HG03066 (cell line): ENCODE measurements at regions not wholly inside any gene's neighbourhood (a gene's known extent, or its start where the extent isn't known, plus 50 kb on each side); places are given as distances from the start of the nearest gene placed in this dataset.

Source experiments
- ATAC-seq: cut with Tn5 transposase; IDR thresholded peaks from one replicate; pipeline ENCODE4 v1.9.1; 2021; ENCODE audit warnings: low read depth; ENCODE audit not compliant: unreplicated experiment

DNA sequence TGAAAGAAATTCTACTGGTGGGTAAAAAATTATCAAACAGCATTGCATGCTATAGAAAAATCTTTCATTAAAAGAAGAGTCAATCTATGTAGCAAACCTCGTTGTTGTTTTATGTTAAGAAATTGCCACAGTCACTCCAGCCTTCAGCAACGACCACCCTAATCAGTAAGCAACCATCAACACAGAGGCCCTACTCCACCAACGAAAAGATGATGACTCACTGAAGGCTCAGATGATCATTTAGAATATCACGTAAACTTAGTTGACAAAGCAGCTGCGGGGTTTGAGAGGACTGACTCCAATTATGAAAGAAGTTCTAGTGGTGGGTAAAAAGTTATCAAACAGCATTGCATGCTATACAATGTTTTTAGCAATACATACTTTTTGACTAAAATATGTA lies 242.6 kb downstream of the DRD1 start:
- no peak for ATAC-seq

DNA sequence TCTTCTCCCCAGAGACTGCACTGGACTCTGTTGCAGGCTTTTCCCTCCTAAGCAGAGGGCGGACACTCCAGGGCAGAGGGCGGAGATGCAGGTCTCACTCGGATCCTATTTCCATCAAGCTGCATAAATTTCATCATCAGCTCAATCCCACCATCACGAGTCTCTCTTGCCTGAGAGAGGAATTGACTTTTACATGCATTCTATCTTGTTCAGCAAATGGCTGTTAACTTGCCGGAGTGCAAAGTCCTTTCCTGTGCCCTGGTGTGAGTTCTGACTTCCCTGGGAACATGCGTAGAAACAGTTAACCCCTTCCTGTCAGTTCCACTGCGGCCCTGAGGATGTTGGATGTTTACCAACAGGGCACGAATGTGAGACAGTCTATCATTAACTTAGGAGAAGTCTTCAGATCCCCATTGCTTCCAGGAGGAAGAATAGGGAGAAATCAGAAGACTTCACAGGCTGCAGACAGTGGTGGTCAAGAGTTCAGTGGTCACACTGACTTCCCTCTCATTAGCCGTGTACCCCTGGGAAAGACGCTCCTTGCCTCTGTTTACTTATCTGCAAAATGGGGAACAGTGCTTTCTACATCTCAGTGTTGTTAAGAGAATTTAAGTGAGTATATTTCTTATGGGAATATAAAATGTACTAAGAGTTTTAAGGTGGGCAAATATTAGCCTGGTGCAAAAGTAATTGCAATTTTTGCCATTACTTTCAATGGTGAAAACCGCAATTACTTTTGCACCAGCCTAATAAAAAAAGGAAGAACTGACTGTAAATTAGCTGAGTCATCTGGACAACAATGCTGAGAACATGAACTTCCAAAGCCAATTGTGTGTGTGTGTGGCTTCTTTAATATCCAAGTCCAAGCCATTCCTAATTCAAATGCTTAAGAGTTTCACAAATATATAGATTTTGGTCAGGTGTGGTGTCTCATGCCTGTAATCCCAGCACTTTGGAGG lies 248.0 kb downstream of the DRD1 start:
- ATAC-seq: no peak

DNA sequence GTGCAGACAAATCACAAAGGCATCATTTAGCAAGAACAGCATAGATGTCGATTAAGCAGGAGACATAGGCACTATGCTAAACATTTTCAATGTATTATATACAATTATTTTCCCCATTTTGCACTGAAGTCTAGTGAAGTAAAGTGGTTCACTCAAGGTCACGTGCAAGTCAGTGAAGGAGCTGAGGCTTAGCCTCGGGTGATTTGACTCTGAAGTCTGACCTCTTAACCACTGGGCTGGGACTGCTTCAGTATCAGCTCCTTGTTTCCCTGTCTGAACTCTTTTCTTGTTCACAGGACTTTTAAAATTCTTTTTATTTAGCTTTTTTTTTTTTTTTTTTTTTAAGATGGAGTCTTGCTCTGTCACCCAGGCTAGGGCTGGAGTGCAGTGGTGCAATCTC lies 262.7 kb downstream of the DRD1 start:
- no peak for ATAC-seq

DNA sequence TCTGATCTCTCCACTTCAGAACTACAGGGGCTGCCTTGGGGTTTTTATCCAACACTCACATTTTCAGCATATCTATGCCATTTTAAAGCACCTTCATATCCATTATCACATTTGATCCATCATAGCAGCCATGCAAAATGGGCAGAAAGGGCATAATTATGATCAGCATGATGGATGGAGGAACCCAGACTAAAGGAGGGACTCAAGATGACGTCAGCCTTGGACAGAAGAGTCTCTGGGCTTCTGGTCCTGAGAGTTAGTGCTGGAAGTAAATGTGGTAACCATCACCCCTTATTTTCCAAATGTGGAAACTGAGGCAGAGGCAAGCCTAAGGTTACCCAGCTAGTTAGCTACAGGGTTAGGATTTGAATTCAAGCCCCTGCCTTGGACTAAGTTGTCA lies 273.1 kb downstream of the DRD1 start:
- ATAC-seq: no peak

DNA sequence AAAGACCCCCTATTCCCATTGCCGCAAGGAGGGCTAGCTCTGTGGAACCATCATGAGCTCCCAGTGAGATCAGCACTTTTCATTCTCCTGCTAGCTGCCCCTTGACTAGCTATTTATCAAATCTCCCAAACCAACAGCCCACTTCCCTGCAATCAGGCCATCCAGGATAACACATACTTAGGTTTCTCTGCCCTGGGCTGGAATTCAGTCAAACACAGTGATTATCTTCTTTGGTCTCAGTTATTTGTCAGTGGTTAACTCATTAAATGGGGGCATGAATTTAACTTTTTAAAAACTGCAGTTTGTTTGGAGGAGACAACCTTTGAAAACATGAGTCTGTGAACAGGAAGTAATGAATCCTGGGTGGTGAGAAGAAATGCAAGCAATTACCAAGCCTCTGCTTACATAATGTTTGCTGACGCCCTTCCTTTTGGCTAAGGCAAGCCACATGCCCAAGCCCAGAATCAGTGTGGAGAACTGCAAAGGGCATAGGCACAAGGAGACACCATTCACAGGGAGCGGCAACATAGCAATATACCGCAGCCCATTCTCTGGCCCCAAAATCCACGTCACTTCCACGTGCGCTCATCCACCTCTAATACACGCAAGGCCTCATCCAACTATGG lies 275.0 kb downstream of the DRD1 start:
- no peak for ATAC-seq

DNA sequence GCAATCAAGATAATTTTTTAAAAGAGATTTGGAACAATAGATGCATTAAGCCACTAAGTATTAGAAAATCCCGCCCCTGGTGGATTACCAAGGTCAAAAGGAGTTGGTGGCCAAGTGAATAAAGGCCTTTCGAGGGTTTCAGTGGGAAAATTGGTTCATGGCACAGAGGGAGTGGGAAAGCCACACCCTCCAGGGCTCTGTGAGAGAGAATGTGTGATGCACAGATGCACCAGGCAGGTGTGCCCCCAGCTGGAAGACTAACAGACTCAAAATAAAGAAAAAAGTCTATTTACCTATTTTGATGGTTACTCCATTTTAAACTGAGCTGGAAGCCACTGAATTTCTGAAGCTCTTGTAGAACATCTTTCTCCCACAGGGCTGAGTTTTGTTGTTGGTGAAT lies 278.0 kb downstream of the DRD1 start:
- no peak for ATAC-seq

DNA sequence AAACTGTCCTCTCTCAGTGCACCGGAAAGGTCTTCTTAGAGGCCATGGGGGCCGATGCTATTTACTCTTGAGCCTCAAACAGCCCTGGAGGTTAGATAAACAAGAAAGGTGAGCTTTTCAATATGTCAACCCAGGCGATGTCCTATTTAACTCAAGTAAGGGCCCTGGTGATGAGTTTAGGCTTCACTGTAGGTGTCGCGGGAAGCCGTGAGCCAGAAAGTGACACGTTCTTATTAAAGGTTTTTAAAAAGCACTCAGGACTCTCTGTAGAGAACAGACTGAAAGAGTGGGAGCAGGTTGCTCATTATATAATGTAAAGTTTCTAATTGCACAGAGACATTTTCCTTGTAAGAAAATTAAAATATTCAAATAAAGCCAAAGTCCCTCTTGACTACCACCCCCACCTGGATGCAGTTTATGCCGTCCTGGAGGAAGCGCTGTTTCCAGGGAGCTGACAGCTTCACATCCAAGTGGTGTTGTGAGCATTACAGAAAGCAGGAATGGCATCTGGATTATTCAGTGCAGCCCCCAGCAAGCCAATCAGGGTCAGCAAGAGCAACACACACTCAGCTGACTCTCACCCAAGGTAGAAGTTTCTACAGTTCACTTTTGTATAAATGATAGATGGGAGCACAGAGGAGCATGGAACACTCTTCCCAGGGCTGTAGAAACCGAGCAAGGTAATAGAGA lies 280.3 kb downstream of the DRD1 start:
- ATAC-seq: no peak

DNA sequence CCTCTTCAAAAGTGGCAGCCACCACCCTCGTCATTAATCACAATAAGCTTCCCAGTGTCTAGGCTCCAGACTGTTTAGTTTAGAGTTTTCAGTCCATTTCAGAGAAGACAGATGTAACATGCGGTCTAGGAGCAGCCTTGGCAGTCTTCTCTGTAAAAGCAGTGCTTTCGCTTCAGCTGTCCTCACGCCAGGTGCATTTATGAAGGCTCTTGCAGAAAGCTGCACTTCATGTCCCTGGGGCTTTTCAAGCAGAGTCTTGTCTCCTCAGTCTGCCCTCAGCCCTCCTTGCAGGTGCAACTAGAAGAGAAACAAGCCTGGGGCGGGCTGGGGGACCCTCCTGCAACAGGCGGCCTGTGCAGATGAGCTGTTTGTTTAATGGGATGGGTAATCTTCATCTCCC lies 281.9 kb downstream of the DRD1 start:
- no peak for ATAC-seq

DNA sequence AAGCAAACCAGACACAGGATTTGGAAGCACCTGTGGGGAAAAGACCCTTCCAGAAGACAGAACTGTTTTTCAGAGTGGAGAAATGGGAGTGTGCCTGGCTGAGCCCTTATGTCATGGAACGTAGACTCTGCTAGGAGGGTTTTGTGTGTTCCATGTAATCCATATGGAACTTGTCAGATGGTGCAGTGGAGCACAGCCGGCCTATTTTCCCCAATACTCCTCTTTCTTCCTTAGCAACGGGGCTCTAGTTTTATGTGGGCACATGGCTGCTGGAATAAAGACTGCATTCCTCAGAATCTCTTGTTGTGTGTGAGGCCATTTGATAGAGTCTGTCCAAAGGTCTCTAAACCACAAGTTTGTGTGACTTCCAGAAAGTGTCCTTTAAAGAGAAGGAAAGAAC lies 284.0 kb downstream of the DRD1 start:
- ATAC-seq: no peak

DNA sequence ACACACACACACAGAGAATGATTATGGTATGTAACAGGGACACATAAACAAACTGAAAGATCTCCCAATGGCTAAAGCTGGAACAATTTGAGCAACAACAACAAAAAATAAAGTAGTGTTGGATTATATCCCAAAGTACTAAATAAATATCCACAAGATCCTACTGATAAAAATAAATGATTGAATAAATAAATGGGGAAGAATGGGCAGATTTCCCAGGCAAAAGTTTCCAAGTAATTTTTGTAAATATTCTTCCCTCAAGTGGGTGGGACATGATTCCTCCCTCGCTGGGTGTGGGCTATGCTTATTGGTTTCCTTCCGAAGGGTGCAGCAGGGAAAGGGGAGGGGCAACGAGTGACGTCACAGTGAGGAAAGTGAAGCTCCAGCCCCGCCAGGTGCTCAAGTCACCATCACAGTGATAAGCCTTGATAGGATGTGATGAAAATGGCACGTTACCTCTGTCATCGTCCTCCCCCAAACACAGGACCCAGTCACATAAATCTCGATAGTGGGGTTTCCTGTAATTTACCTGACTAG lies 295.3 kb downstream of the DRD1 start:
- ATAC-seq: no peak

DNA sequence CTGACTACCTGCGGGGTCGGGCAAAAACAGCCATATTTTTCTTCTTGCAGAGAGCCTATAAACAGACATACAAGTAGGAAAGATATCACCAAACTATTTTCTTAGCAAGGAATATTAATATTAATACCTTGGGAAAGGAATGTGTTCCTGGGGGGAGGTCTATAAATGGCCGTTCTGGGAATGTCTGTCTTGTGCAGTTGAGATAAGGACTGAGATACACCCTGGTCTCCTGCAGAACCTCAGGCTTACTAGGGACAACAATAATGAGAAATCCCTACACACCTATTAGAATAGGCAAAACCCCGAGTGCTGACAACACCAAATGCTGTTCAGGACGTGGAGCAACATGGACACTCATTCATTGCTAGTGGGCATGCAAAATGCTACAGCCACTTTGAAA lies 297.2 kb downstream of the DRD1 start:
- no peak for ATAC-seq

DNA sequence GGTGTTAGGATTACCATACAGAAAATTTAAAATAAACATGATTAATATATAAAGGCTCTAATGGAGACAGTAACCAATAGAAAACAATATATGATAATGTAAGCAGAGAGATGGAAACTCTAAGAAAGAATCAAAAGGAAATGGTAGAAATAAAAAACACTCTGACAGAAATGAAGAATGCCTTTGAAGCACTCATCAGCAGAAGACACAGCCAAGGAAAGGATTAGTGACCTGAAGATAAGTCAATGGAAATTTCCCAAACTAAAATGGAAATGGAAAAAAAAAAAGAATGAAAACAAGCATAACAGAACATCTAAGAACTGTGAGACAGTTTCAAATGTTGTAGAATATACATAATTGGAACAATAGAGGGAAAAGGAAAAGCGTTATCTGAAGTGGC lies 302.6 kb downstream of the DRD1 start:
- no peak for ATAC-seq

DNA sequence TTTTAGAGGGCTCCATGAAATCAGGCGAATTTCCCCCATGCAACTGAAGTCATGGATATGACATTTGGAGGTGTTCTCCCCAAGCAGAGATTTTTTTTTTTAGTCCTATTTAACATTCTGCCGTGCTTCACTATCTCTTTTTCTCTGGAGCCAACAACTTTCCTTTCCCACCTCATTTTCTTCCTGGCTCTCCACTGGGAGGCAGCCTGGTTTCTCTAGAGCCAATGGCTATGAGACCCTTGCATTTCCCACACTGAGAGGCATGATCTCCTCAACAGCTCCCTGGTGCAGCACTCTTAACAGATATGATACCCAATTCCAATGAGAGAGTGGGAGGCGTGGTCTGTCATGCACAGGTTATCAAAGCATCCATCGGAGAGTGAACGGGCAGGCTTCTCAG lies 310.8 kb downstream of the DRD1 start:
- no peak for ATAC-seq

DNA sequence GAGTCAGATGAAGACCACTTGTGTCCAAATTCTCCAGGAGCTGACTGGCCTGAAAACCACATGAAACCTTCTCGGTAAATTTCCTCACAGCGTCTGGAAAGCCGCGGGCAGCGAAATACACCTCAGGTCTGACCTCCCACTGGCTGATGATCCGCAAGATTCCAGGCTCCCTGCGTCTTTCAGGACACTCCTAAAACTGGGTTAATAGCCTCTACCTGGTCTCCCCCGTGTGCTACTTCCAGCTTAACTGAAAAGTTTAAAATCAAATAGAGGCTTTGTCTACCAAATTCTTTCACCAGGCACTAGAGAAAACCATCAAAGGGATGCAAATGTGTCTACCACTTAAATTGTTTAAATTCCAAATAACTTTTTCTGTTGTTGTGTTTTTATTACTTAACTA lies 312.6 kb downstream of the DRD1 start:
- ATAC-seq: no peak

DNA sequence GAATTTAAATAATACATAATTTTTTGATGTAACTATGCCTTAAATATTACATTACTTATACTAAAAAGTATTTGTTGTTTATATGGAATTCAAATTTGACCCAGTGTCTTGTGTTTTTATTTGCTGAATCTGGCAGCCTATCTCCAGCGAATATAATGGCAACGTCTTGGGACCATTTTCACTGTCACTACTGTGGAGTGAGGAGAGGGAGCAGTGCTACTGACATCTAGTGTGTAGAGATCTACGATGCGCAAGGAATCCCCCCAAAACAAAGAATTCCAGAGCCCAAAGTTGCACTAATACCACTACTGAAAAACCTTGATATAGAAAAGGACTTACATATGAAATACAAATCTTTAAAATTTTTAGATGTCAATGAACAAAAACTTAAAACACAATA lies 314.4 kb downstream of the DRD1 start:
- no peak for ATAC-seq

DNA sequence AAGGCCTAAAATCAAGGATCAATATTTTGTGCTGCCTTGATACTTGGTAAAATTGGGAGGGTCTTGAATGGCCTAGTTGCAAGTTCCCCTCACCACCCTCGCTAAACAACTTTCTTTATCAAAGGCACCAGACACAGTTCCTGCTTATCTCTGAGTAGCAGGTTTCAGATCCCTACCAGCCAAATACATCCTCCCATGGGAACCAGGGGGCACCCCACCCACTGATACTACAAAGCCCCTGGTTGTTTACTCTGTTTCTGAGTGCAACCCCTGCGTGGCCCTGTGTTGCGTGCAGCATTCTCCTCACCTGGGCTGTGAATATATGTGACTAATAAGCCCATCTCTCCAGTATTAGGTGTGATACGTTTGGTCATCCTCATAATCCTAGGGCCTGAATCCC lies 314.9 kb downstream of the DRD1 start:
- ATAC-seq: no peak

DNA sequence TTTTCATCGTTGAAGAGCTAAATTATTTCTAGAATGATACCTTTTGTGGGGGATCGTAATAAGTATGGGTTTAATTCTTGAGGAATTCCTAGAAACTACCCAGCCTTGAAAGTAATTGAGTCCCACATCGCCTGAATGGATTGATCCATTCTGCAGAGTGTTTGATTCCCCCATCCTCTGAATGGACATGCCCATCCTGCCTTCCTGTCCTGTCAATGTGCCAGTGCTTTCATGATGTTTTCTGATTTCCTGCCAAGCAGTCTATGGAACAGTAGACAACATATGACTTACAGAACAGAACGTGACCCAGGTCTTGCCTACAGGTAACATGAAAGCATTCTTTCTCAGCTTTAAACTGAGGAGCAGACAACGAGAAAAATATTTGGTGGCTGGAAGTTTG lies 319.2 kb downstream of the DRD1 start:
- no peak for ATAC-seq

DNA sequence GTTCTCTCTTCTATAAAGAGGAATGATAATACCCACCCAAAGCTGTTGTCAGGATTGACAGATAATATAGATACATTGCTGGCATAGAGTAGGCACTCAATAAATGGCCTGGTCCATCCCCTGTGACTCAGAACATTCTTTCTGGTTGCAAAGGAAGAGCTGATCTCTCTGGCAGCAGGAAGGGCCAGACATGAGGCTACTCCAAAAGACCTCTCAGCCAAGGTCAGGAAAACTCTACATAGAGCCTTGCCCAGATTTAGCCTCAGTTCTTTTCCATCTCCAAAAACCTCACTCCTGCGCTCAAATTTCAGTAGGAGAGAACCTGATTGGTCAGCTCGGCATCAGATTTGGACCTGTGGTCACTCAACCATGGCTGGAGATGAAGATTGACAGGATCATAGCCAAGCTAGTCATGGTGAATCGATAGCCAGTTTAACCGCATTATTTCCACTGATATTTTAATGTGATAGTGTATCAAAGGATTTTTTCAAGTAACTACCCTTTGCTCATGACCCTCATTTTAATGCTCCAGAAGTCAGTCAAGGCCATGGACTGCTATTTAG lies 319.6 kb downstream of the DRD1 start:
- no peak for ATAC-seq

DNA sequence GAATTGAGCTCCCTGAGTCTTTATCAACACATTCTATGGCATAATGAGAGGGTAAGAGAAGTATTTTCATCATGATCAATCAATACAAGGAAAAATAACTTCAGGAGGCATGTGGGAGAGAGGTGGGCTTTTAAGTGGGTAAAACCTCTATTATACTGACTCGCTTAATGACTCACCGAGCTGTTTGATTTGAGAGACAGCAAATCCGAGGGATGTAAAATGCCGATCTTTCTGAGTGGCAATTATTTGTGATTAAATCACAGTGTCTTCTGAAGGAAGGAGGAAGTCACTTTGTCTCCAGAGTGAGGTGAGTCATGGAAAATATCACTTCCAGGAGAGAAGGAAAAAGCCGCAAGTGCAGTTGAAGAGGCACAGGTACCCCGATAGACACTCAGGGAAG lies 320.4 kb downstream of the DRD1 start:
- no peak for ATAC-seq

DNA sequence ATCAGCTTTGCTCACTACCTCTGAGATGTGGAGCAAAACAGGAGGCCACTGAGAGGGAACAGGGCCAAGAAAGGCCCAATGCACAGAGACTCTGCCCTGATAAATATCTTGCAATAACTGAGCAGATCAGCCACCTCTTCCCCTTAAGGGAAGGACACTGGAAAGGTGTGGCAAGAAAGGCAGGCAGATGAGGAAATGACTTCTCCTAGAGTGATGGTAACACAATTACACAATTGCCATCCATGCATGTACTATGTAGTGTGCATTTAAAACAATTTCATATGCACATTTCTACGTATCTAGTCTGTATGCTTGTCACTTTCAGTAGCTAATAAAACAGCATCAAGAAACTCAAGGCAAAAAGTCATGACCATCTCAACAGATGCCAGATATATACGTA lies 322.5 kb downstream of the DRD1 start:
- no peak for ATAC-seq

DNA sequence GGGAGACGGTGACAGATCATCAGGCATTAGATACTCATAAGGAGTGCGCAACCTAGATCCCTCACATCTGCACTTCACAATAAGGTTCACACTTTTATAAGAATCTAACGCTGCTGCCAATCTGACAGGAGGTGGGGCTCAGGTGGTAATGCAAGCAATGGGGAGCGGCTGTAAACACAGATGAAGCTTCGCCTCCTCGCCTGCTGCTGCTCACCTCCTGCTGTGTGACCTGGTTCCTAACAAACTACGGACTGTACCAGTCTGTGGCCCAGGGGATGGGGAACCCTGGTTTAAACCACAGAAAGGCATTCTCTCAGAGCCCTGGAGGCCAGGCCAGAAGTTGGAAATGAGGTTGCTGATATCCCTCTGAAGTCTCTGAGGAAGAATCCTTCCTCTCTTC lies 323.6 kb downstream of the DRD1 start:
- no peak for ATAC-seq
